B cell (primary cell): ENCODE measurements at regions not wholly inside any gene's neighbourhood (a gene's known extent, or its start where the extent isn't known, plus 50 kb on each side); places are given as distances from the start of the nearest gene placed in this dataset.

Source experiments
- CTCF ChIP-seq: fragments of 200-600 bp; IDR thresholded peaks from one replicate; pipeline ENCODE4 v1.8.0; 2022; ENCODE audit warnings: antibody characterized with exemption, mild to moderate bottlenecking
- EZH2 ChIP-seq: IDR thresholded peaks from 2 replicates; pipeline ENCODE4 v1.6.1; 2012; ENCODE audit warnings: borderline replicate concordance, low read depth, mild to moderate bottlenecking, moderate library complexity, low read length; ENCODE audit not compliant: insufficient read depth, poor library complexity, severe bottlenecking

GRCh38 chr4:188714501-188714900, 575.3 kb downstream of the TRIML1 start:
- TF ChIP-seq CTCF (no peak), EZH2 (no peak)
